Trophoblast cell (in vitro differentiated cells and primary cell): ENCODE measurements at regions not wholly inside any gene's neighbourhood (a gene's known extent, or its start where the extent isn't known, plus 50 kb on each side); places are given as distances from the start of the nearest gene placed in this dataset.

Experiments
- DNase-seq, 2 donors: peaks; one replicate each; pipeline ENCODE4 v3.0.0-alpha.2; 2016
- H2AFZ ChIP-seq: 2 replicates; pipeline ENCODE4 v1.6.1; 2013; ENCODE audit warnings: low read length, moderate library complexity, mild to moderate bottlenecking; ENCODE audit not compliant: insufficient read depth, poor library complexity
- H2AK5ac ChIP-seq: 2 replicates; pipeline ENCODE4 v1.6.1; 2013; ENCODE audit warnings: mild to moderate bottlenecking, low read length
- H2BK120ac ChIP-seq: 2 replicates; pipeline ENCODE4 v1.6.1; 2013; ENCODE audit warnings: low read length, mild to moderate bottlenecking, moderate library complexity; ENCODE audit not compliant: insufficient read depth, poor library complexity
- H2BK12ac ChIP-seq: 2 replicates; pipeline ENCODE4 v1.6.1; 2013; ENCODE audit warnings: mild to moderate bottlenecking, low read length, moderate library complexity
- H2BK5ac ChIP-seq: 2 replicates; pipeline ENCODE4 v1.6.1; 2013; ENCODE audit warnings: low read length, low read depth, moderate library complexity, mild to moderate bottlenecking; ENCODE audit not compliant: poor library complexity
- H3K14ac ChIP-seq: 2 replicates; pipeline ENCODE4 v1.6.1; 2013; ENCODE audit warnings: mild to moderate bottlenecking, low read length
- H3K18ac ChIP-seq: 2 replicates; pipeline ENCODE4 v1.6.1; 2013; ENCODE audit warnings: mild to moderate bottlenecking, low read length
- H3K23ac ChIP-seq: 2 replicates; pipeline ENCODE4 v1.6.1; 2013; ENCODE audit warnings: low read length
- H3K27ac ChIP-seq: 2 replicates; pipeline ENCODE4 v1.5.1; 2013; ENCODE audit warnings: low read depth, mild to moderate bottlenecking, inconsistent platforms, low read length, moderate library complexity
- H3K27me3 ChIP-seq: 2 replicates; pipeline ENCODE4 v1.6.1; 2013; ENCODE audit warnings: inconsistent platforms, mild to moderate bottlenecking, low read length, moderate library complexity; ENCODE audit not compliant: insufficient read depth
- H3K36me3 ChIP-seq, 2 experiments: 1 replicate in 1 of 2; 2 replicates in 1 of 2; pipeline ENCODE4 v1.6.1; 2013; ENCODE audit warnings: low read length in 2 of 2, mild to moderate bottlenecking in 2 of 2, moderate library complexity in 1 of 2; ENCODE audit not compliant: insufficient read depth in 2 of 2, control insufficient read depth in 1 of 2
- H3K4ac ChIP-seq: 2 replicates; pipeline ENCODE4 v1.6.1; 2013; ENCODE audit warnings: low read depth, mild to moderate bottlenecking, low read length, moderate library complexity
- H3K4me1 ChIP-seq, 2 experiments: 1 replicate in 1 of 2; 2 replicates in 1 of 2; pipeline ENCODE4 v1.6.1; 2013; ENCODE audit warnings: low read length in 2 of 2, mild to moderate bottlenecking in 2 of 2, moderate library complexity in 1 of 2; ENCODE audit not compliant: insufficient read depth in 2 of 2, control insufficient read depth in 1 of 2
- H3K4me2 ChIP-seq: 2 replicates; pipeline ENCODE4 v1.6.1; 2013; ENCODE audit warnings: inconsistent platforms, mild to moderate bottlenecking, low read length, moderate library complexity
- H3K4me3 ChIP-seq: 2 replicates; pipeline ENCODE4 v1.5.1; 2013; ENCODE audit warnings: mild to moderate bottlenecking, low read depth, low read length, inconsistent platforms
- H3K79me1 ChIP-seq: one replicate; pipeline ENCODE4 v1.6.1; 2013; ENCODE audit warnings: low read length
- H3K79me2 ChIP-seq: 2 replicates; pipeline ENCODE4 v1.6.1; 2013; ENCODE audit warnings: low read length, mild to moderate bottlenecking; ENCODE audit not compliant: control insufficient read depth, insufficient read depth, poor library complexity
- H3K9ac ChIP-seq: 2 replicates; pipeline ENCODE4 v1.6.1; 2013; ENCODE audit warnings: mild to moderate bottlenecking, low read length
- H3K9me3 ChIP-seq: 2 replicates; pipeline ENCODE4 v1.6.1; 2013; ENCODE audit warnings: low read depth, mild to moderate bottlenecking, control low read depth, inconsistent platforms, low read length; ENCODE audit not compliant: insufficient read depth
- H4K12ac ChIP-seq: 2 replicates; pipeline ENCODE4 v1.6.1; 2013; ENCODE audit warnings: low read depth, mild to moderate bottlenecking, low read length, moderate library complexity
- H4K8ac ChIP-seq: 2 replicates; pipeline ENCODE4 v1.6.1; 2013; ENCODE audit warnings: low read depth, mild to moderate bottlenecking, low read length, moderate library complexity
- H4K91ac ChIP-seq: one replicate; pipeline ENCODE4 v1.6.1; 2013; ENCODE audit warnings: low read depth, mild to moderate bottlenecking, low read length, moderate library complexity
- WGBS: extraction: QIAGEN DNeasy Blood & Tissue Kit; methylation state at CpG from one replicate; pipeline ENCODE4 v1.1.7; 2013; ENCODE audit warnings: missing lambda C conversion rate; ENCODE audit not compliant: insufficient read length, insufficient coverage; ENCODE audit errors: extremely low coverage; 5-methylcytosine and 5-hydroxymethylcytosine counted together

- H2BK12ac ChIP-seq = no peak overlapping the region
- H3K14ac ChIP-seq = no peak overlapping the region
- H4K91ac ChIP-seq = no peak overlapping the region
- H2AFZ ChIP-seq = no peak overlapping the region
- H3K4me3 ChIP-seq = no peak overlapping the region
- no peak overlapping the region for H4K8ac ChIP-seq
- no peaks in the 10 kb centered on the region for H3K79me2 ChIP-seq
- H3K18ac ChIP-seq = no peak overlapping the region
- no peaks in the 10 kb centered on the region for H3K9me3 ChIP-seq
- no peaks in the 10 kb centered on the region for H3K27me3 ChIP-seq
- no CpG with 5 or more reads among the region's 2 CpGs for WGBS
- H3K27ac ChIP-seq = no peak overlapping the region
- H2BK120ac ChIP-seq = no peak overlapping the region
- H3K4me2 ChIP-seq = no peak overlapping the region
- no peak overlapping the region for H4K12ac ChIP-seq
- H3K9ac ChIP-seq = no peak overlapping the region
- H3K4me1 ChIP-seq = no peaks in the 10 kb centered on the region
- no peak overlapping the region for H3K4ac ChIP-seq
- no peak overlapping the region for H2AK5ac ChIP-seq
- no peak overlapping the region for H3K23ac ChIP-seq
- H2BK5ac ChIP-seq = no peak overlapping the region
- no peaks in the 10 kb centered on the region for H3K36me3 ChIP-seq
- no peaks in the 10 kb centered on the region for H3K79me1 ChIP-seq
- DNase-seq = no peak
These were observed 181.5 kb downstream of the CWF19L2 start for GRCh38 chr11:107276077-107276476.

- Histone ChIP-seq H3K4me3 (no peak overlapping the region), H3K79me1 (no peaks in the 10 kb centered on the region), H3K79me2 (no peaks in the 10 kb centered on the region), H2AK5ac (no peak overlapping the region), H3K4ac (no peak overlapping the region), H4K12ac (no peak overlapping the region), H2BK5ac (no peak overlapping the region), H2BK12ac (no peak overlapping the region), H4K8ac (no peak overlapping the region), H4K91ac (no peak overlapping the region), H2AFZ (no peak overlapping the region), H3K27ac (no peak overlapping the region), H3K14ac (no peak overlapping the region), H3K9me3 (no peaks in the 10 kb centered on the region), H3K9ac (no peak overlapping the region), H3K27me3 (no peaks in the 10 kb centered on the region), H2BK120ac (no peak overlapping the region), H3K23ac (no peak overlapping the region), H3K4me1 (no peaks in the 10 kb centered on the region), H3K4me2 (no peak overlapping the region), H3K18ac (no peak overlapping the region), H3K36me3 (no peaks in the 10 kb centered on the region)
- DNase-seq = no peak
- WGBS = no CpG with 5 or more reads among the region's 1 CpG
These were observed 182.0 kb downstream of the CWF19L2 start for GRCh38 chr11:107275632-107276031.

GRCh38 chr11:107274138-107274537 is 183.5 kb downstream of the CWF19L2 start:
- no peak overlapping the region for H4K8ac ChIP-seq
- no peak overlapping the region for H3K27ac ChIP-seq
- H3K4me2 ChIP-seq = no peak overlapping the region
- no peak for DNase-seq
- no peaks in the 10 kb centered on the region for H3K79me2 ChIP-seq
- H3K36me3 ChIP-seq = no peaks in the 10 kb centered on the region
- H2BK120ac ChIP-seq = no peak overlapping the region
- no CpG with 5 or more reads among the region's 4 CpGs for WGBS
- H3K79me1 ChIP-seq = no peaks in the 10 kb centered on the region
- H3K4me3 ChIP-seq = no peak overlapping the region
- H3K14ac ChIP-seq = no peak overlapping the region
- H3K4ac ChIP-seq = no peak overlapping the region
- H3K18ac ChIP-seq = no peak overlapping the region
- H2AFZ ChIP-seq = no peak overlapping the region
- H3K23ac ChIP-seq = no peak overlapping the region
- no peak overlapping the region for H4K12ac ChIP-seq
- H2AK5ac ChIP-seq = no peak overlapping the region
- H3K27me3 ChIP-seq = no peaks in the 10 kb centered on the region
- H4K91ac ChIP-seq = no peak overlapping the region
- no peak overlapping the region for H2BK5ac ChIP-seq
- no peaks in the 10 kb centered on the region for H3K4me1 ChIP-seq
- no peaks in the 10 kb centered on the region for H3K9me3 ChIP-seq
- H3K9ac ChIP-seq = no peak overlapping the region
- no peak overlapping the region for H2BK12ac ChIP-seq

- WGBS = no CpG with 5 or more reads among the region's 5 CpGs
- Histone ChIP-seq H3K4ac (no peak overlapping the region), H3K36me3 (no peaks in the 10 kb centered on the region), H3K27me3 (no peaks in the 10 kb centered on the region), H3K9ac (no peak overlapping the region), H3K79me1 (no peaks in the 10 kb centered on the region), H2BK12ac (no peak overlapping the region), H4K91ac (no peak overlapping the region), H3K27ac (no peak overlapping the region), H3K4me1 (no peaks in the 10 kb centered on the region), H3K18ac (no peak overlapping the region), H3K4me3 (no peak overlapping the region), H4K8ac (no peak overlapping the region), H2BK120ac (no peak overlapping the region), H2BK5ac (no peak overlapping the region), H3K9me3 (no peaks in the 10 kb centered on the region), H3K23ac (no peak overlapping the region), H3K79me2 (no peaks in the 10 kb centered on the region), H3K4me2 (no peak overlapping the region), H4K12ac (no peak overlapping the region), H2AK5ac (no peak overlapping the region), H3K14ac (no peak overlapping the region), H2AFZ (no peak overlapping the region)
- no peak for DNase-seq
These were observed 185.1 kb downstream of the CWF19L2 start for GRCh38 chr11:107272561-107272960.
